H1 (cell line): ENCODE measurements at regions not wholly inside any gene's neighbourhood (a gene's known extent, or its start where the extent isn't known, plus 50 kb on each side); places are given as distances from the start of the nearest gene placed in this dataset.

Experiments
- CTCF ChIA-PET: fragments of 300-600 bp; sonication (Branson Sonifier 250); formaldehyde crosslinking; loops from one replicate; lab custom pipeline; 2021; ENCODE audit not compliant: partially characterized antibody; lab: Charles Lee
- POLR2A ChIA-PET: fragments of 300-600 bp; sonication (Branson Sonifier 250); formaldehyde crosslinking; loops from one replicate; lab custom pipeline; 2021; ENCODE audit warnings: inconsistent platforms; ENCODE audit not compliant: partially characterized antibody; lab: Charles Lee
- DNase-seq, 2 experiments: peaks; one replicate each; pipeline versions ENCODE4 v3.0.0 to v3.0.0-alpha.2; 2010 to 2022; ENCODE audit warnings: low spot score in 2 of 2, low read depth in 1 of 2, mixed read lengths in 1 of 2
- FAIRE-seq: peaks from 2 replicates; lab custom pipeline; 2011; peaks lifted over from hg19 to GRCh38; lab: Jason Lieb, UNC
- H2AFZ ChIP-seq: 2 replicates; pipeline ENCODE4 v1.8.1; 2012; ENCODE audit warnings: low read length, inconsistent platforms
- H2AK5ac ChIP-seq: 2 replicates; pipeline ENCODE4 v1.6.1; 2013; ENCODE audit warnings: low read depth, low read length
- H2BK120ac ChIP-seq: replicated peaks from 2 replicates; pipeline ENCODE3; 2013; ENCODE audit warnings: low read depth, low read length, inconsistent platforms
- H2BK12ac ChIP-seq: 2 replicates; pipeline ENCODE4 v1.6.1; 2013; ENCODE audit warnings: low read depth, low read length
- H2BK15ac ChIP-seq: 2 replicates; pipeline ENCODE4 v1.6.1; 2013; ENCODE audit warnings: low read length
- H2BK20ac ChIP-seq: 2 replicates; pipeline ENCODE4 v1.6.1; 2013; ENCODE audit warnings: low read length
- H2BK5ac ChIP-seq: 2 replicates; pipeline ENCODE4 v1.6.1; 2013; ENCODE audit warnings: low read depth, low read length
- H3K14ac ChIP-seq: 2 replicates; pipeline ENCODE4 v1.6.1; 2013; ENCODE audit warnings: inconsistent platforms; ENCODE audit not compliant: insufficient read length
- H3K18ac ChIP-seq: 2 replicates; pipeline ENCODE4 v1.6.1; 2013; ENCODE audit warnings: low read length; ENCODE audit errors: extremely low read depth
- H3K23ac ChIP-seq: 2 replicates; pipeline ENCODE4 v1.6.1; 2013; ENCODE audit warnings: inconsistent platforms; ENCODE audit not compliant: insufficient read length
- H3K23me2 ChIP-seq: 2 replicates; pipeline ENCODE4 v1.6.1; 2013; ENCODE audit warnings: low read depth, low read length
- H3K27ac ChIP-seq: 2 replicates; pipeline ENCODE4 v1.6.1; 2011; ENCODE audit warnings: low read depth, low read length, inconsistent platforms
- H3K27me3 ChIP-seq, 4 experiments: replicated peaks in 1 of 4; 1 replicate in 1 of 4; 2 replicates in 3 of 4; pipeline versions ENCODE4 v1.6.1 to v1.8.1; 2011 to 2013; ENCODE audit warnings: low read length in 3 of 4, mild to moderate bottlenecking in 3 of 4, inconsistent platforms in 2 of 4, mixed read lengths in 2 of 4, moderate library complexity in 1 of 4; ENCODE audit not compliant: control insufficient read depth in 3 of 4, insufficient read depth in 3 of 4; ENCODE audit errors: extremely low read depth in 1 of 4
- H3K36me3 ChIP-seq, 4 experiments: 2 replicates each; pipeline versions ENCODE4 v1.6.1 to v1.8.1; 2011 to 2013; ENCODE audit warnings: mild to moderate bottlenecking in 4 of 4, low read length in 3 of 4, moderate library complexity in 2 of 4, control low read depth in 1 of 4, inconsistent platforms in 1 of 4; ENCODE audit not compliant: insufficient read depth in 4 of 4, control insufficient read depth in 2 of 4
- H3K4ac ChIP-seq: replicated peaks from 2 replicates; pipeline ENCODE3; 2013; ENCODE audit warnings: low read length, low read depth, mixed read lengths, inconsistent platforms; ENCODE audit not compliant: insufficient read length
- H3K4me1 ChIP-seq, 4 experiments: replicated peaks in 1 of 4; 1 replicate in 1 of 4; 2 replicates in 3 of 4; pipeline versions ENCODE4 v1.6.1 to v1.8.1; 2011 to 2013; ENCODE audit warnings: low read length in 3 of 4, inconsistent platforms in 2 of 4, mixed read lengths in 1 of 4; ENCODE audit not compliant: insufficient read depth in 4 of 4, control insufficient read depth in 3 of 4
- H3K4me2 ChIP-seq, 2 experiments: 2 replicates each; pipeline versions ENCODE4 v1.6.1 to v1.8.1; 2011 to 2013; ENCODE audit warnings: low read depth in 2 of 2, low read length in 2 of 2, control low read depth in 1 of 2, inconsistent platforms in 1 of 2, mild to moderate bottlenecking in 1 of 2; ENCODE audit not compliant: insufficient read depth in 1 of 2
- H3K4me3 ChIP-seq, 4 experiments: fragments of 200-600, 300-600 bp in 1 of 4; sonication (generic), shearing (Covaris generic), sonication (Bioruptor Twin) in 1 of 4; 2 replicates each; pipeline versions ENCODE4 v1.5.1 to v1.8.1; 2011 to 2016; ENCODE audit warnings: low read length in 4 of 4, low read depth in 3 of 4, control low read depth in 2 of 4, inconsistent platforms in 2 of 4, mild to moderate bottlenecking in 2 of 4, mixed read lengths in 1 of 4, moderate library complexity in 1 of 4; ENCODE audit not compliant: insufficient read depth in 2 of 4; ENCODE audit errors: extremely low read depth in 1 of 4
- H3K56ac ChIP-seq: replicated peaks from 2 replicates; pipeline ENCODE3; 2013; ENCODE audit warnings: low read depth, mild to moderate bottlenecking, mixed read lengths, low read length, inconsistent platforms; ENCODE audit not compliant: insufficient read length
- H3K79me1 ChIP-seq: 2 replicates; pipeline ENCODE4 v1.6.1; 2013; ENCODE audit warnings: low read depth, low read length, control low read depth
- H3K79me2 ChIP-seq, 2 experiments: 2 replicates each; pipeline versions ENCODE4 v1.6.1 to v1.8.1; 2012 to 2013; ENCODE audit warnings: low read length in 2 of 2, mild to moderate bottlenecking in 2 of 2, inconsistent platforms in 1 of 2; ENCODE audit not compliant: insufficient read depth in 2 of 2, control insufficient read depth in 1 of 2
- H3K9ac ChIP-seq, 4 experiments: replicated peaks in 1 of 4; 1 replicate in 1 of 4; 2 replicates in 3 of 4; pipeline versions ENCODE4 v1.6.1 to v1.8.1; 2011 to 2013; ENCODE audit warnings: low read depth in 3 of 4, low read length in 3 of 4, control low read depth in 2 of 4, mild to moderate bottlenecking in 2 of 4, moderate library complexity in 2 of 4, inconsistent platforms in 1 of 4; ENCODE audit errors: extremely low read depth in 1 of 4
- H3K9me3 ChIP-seq, 2 experiments: 2 replicates each; pipeline versions ENCODE4 v1.6.1 to v1.8.1; 2012 to 2013; ENCODE audit warnings: mild to moderate bottlenecking in 2 of 2, moderate library complexity in 2 of 2, control low read depth in 1 of 2, inconsistent platforms in 1 of 2, low read depth in 1 of 2, low read length in 1 of 2, mixed read lengths in 1 of 2; ENCODE audit not compliant: insufficient read depth in 2 of 2
- H4K20me1 ChIP-seq, 2 experiments: replicated peaks in 1 of 2; 2 replicates each; pipeline versions ENCODE3 to v1.8.1; 2011 to 2013; ENCODE audit warnings: inconsistent platforms in 2 of 2, low read length in 2 of 2, mild to moderate bottlenecking in 1 of 2; ENCODE audit not compliant: insufficient read depth in 2 of 2, control insufficient read depth in 1 of 2
- H4K5ac ChIP-seq: 2 replicates; pipeline ENCODE4 v1.6.1; 2013; ENCODE audit warnings: low read length, low read depth, mixed read lengths, inconsistent platforms; ENCODE audit not compliant: insufficient read length
- H4K8ac ChIP-seq: 2 replicates; pipeline ENCODE4 v1.8.0; 2013; ENCODE audit warnings: mild to moderate bottlenecking, moderate library complexity, low read length, inconsistent platforms; ENCODE audit not compliant: insufficient read depth; ENCODE audit errors: extremely low read depth
- H4K91ac ChIP-seq: replicated peaks from 2 replicates; pipeline ENCODE3; 2013; ENCODE audit warnings: low read length, mixed read lengths, inconsistent platforms; ENCODE audit not compliant: insufficient read length
- CBX5 ChIP-seq: fragments of 300-800, 300-1000 bp; sonication (generic); IDR thresholded peaks from 2 replicates; pipeline ENCODE4 v1.7.1; 2016; ENCODE audit warnings: antibody characterized with exemption, low read length, low read depth
- JUN ChIP-seq: IDR thresholded peaks from 2 replicates; pipeline ENCODE4 v1.6.1; 2011; ENCODE audit warnings: low read depth, mild to moderate bottlenecking, improper control_type of control experiment, low read length
- RBBP5 ChIP-seq: IDR thresholded peaks from 2 replicates; pipeline ENCODE4 v1.7.1; 2012; ENCODE audit warnings: low read depth, mild to moderate bottlenecking, inconsistent platforms, low read length, moderate library complexity, borderline replicate concordance
- RFX5 ChIP-seq: IDR thresholded peaks from 2 replicates; pipeline ENCODE4 v1.6.1; 2011; ENCODE audit warnings: low read depth, low read length, improper control_type of control experiment, borderline replicate concordance
- SIRT6 ChIP-seq: IDR thresholded peaks from one replicate; pipeline ENCODE4 v1.7.1; 2012; ENCODE audit warnings: low read length, inconsistent platforms
- YY1 ChIP-seq: IDR thresholded peaks from 2 replicates; pipeline ENCODE4 v1.6.1; 2011; ENCODE audit warnings: low read depth, mild to moderate bottlenecking, low read length
- WGBS, 2 experiments: shearing (Covaris generic) in 1 of 2; methylation state at CpG; one replicate each; pipeline versions ENCODE4 v1.1.6 to v1.1.7; 2013 to 2015; ENCODE audit warnings: low lambda C conversion rate in 2 of 2, mixed read lengths in 2 of 2, inconsistent platforms in 1 of 2, low coverage in 1 of 2, missing lambda C conversion rate in 1 of 2; ENCODE audit not compliant: insufficient replicate concordance in 2 of 2, insufficient coverage in 1 of 2, insufficient read length in 1 of 2; ENCODE audit errors: extremely low coverage in 1 of 2, missing lambda C conversion rate in 1 of 2; 5-methylcytosine and 5-hydroxymethylcytosine counted together
- TF ChIP-seq, protein P1 (sequence below): IDR thresholded peaks from 2 replicates; pipeline ENCODE4 v1.6.1; 2011; ENCODE audit warnings: low read length, improper control_type of control experiment

DNA sequence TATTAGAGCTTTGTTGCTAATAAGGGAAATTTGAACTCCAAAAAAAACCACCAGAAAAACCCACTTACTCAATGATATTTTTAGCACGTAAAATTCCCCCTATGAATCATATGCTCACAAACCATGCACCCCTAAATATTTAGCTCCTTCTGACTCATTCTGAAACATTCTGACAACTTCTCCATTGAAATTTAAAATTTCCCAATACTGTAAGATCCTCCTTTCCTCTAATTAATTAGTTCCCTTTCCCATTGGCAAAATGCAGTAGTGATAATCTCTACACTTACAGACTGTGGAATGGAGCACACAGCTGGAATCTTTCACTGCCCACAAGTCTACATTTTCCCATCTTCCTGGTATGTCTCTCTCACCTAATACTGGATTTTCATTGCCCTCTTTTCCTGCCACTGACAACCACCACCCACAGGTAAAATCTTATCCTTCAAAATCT lies 215.8 kb upstream of the ACVR2A start:
- no peak overlapping the region for H3K14ac ChIP-seq
- no peak overlapping the region for H3K4me2 ChIP-seq
- no peak overlapping the region for H2AFZ ChIP-seq
- POLR2A ChIA-PET = no interaction called here
- no peak overlapping the region for H3K23ac ChIP-seq
- H3K36me3 ChIP-seq = no peaks in the 10 kb centered on the region
- no peak overlapping the region for H2BK12ac ChIP-seq
- no peaks in the 10 kb centered on the region for H3K27me3 ChIP-seq
- H3K9ac ChIP-seq = no peak overlapping the region
- H3K18ac ChIP-seq = no peak overlapping the region
- no peak overlapping the region for H3K4ac ChIP-seq
- H4K91ac ChIP-seq = no peak overlapping the region
- DNase-seq (no peak), FAIRE-seq (no peak)
- H2BK15ac ChIP-seq = no peak overlapping the region
- no peaks in the 10 kb centered on the region for H3K23me2 ChIP-seq
- H2BK5ac ChIP-seq = no peak overlapping the region
- TF ChIP-seq JUN (no peak), SIRT6 (no peak), YY1 (no peak), CBX5 (no peak), RBBP5 (no peak), RFX5 (no peak)
- TF ChIP-seq, protein P1, sequence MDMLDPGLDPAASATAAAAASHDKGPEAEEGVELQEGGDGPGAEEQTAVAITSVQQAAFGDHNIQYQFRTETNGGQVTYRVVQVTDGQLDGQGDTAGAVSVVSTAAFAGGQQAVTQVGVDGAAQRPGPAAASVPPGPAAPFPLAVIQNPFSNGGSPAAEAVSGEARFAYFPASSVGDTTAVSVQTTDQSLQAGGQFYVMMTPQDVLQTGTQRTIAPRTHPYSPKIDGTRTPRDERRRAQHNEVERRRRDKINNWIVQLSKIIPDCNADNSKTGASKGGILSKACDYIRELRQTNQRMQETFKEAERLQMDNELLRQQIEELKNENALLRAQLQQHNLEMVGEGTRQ = no peak
- TF ChIP-seq, all 59 proteins: peak for 0
- no peak overlapping the region for H3K4me3 ChIP-seq
- H2AK5ac ChIP-seq = no peak overlapping the region
- no peak overlapping the region for H4K8ac ChIP-seq
- H3K27ac ChIP-seq = no peak overlapping the region
- CTCF ChIA-PET = no interaction called here
- no peaks in the 10 kb centered on the region for H3K79me1 ChIP-seq
- no peak overlapping the region for H3K56ac ChIP-seq
- H2BK120ac ChIP-seq = no peak overlapping the region
- H4K20me1 ChIP-seq = no peaks in the 10 kb centered on the region
- no peaks in the 10 kb centered on the region for H3K79me2 ChIP-seq
- no peak overlapping the region for H4K5ac ChIP-seq
- H3K4me1 ChIP-seq = no peaks in the 10 kb centered on the region
- no peaks in the 10 kb centered on the region for H3K9me3 ChIP-seq
- H2BK20ac ChIP-seq = no peak overlapping the region
- WGBS, 2 experiments = 87% methylated on average over 1 of the region's 1 CpG; no CpG with 5 or more reads in 1 of the 2 experiments
